Osteocyte (in vitro differentiated cells): ENCODE measurements at regions not wholly inside any gene's neighbourhood (a gene's known extent, or its start where the extent isn't known, plus 50 kb on each side); places are given as distances from the start of the nearest gene placed in this dataset.
A peak's percentile ranks its signal among the peaks of the same experiment; 100 is the strongest.

Experiments used
- DNase-seq: peaks from one replicate; pipeline ENCODE4 v3.0.0; 2021; ENCODE audit warnings: mixed read lengths; ENCODE audit not compliant: unreplicated experiment; ENCODE audit errors: extremely low spot score
- H3K27ac Mint-ChIP-seq: one replicate; pipeline ENCODE4 v1.8.0; 2021; ENCODE audit warnings: mild to moderate bottlenecking, mixed read lengths; ENCODE audit not compliant: unreplicated experiment
- H3K27me3 Mint-ChIP-seq: one replicate; pipeline ENCODE4 v1.8.0; 2021; ENCODE audit warnings: mixed read lengths; ENCODE audit not compliant: unreplicated experiment
- H3K36me3 Mint-ChIP-seq: one replicate; pipeline ENCODE4 v1.8.0; 2021; ENCODE audit warnings: mixed read lengths; ENCODE audit not compliant: unreplicated experiment
- H3K4me1 Mint-ChIP-seq: one replicate; pipeline ENCODE4 v1.8.0; 2021; ENCODE audit warnings: mixed read lengths; ENCODE audit not compliant: unreplicated experiment
- H3K4me3 Mint-ChIP-seq: one replicate; pipeline ENCODE4 v1.8.0; 2021; ENCODE audit warnings: mild to moderate bottlenecking, moderate library complexity, mixed read lengths; ENCODE audit not compliant: unreplicated experiment
- H3K9me3 Mint-ChIP-seq: one replicate; pipeline ENCODE4 v1.8.0; 2021; ENCODE audit warnings: mixed read lengths; ENCODE audit not compliant: unreplicated experiment
- CTCF ChIP-seq: fragments of 200-600 bp; sonication (generic); IDR thresholded peaks from 2 replicates; pipeline ENCODE4 v1.5.0; 2021; ENCODE audit warnings: antibody characterized with exemption, mild to moderate bottlenecking, moderate library complexity

- Mint-ChIP-seq H3K9me3 (no peaks in the 10 kb centered on the region), H3K4me1 (peaks cover 6% of the 10 kb centered on the region), H3K27me3 (no peaks in the 10 kb centered on the region), H3K4me3 (no peak overlapping the region), H3K27ac (no peak overlapping the region), H3K36me3 (no peaks in the 10 kb centered on the region)
- no peak for DNase-seq
- TF ChIP-seq CTCF, result no peak
Observed at GRCh38 chr6:44708208-44708607, 320.7 kb downstream of the CDC5L start.

DNA sequence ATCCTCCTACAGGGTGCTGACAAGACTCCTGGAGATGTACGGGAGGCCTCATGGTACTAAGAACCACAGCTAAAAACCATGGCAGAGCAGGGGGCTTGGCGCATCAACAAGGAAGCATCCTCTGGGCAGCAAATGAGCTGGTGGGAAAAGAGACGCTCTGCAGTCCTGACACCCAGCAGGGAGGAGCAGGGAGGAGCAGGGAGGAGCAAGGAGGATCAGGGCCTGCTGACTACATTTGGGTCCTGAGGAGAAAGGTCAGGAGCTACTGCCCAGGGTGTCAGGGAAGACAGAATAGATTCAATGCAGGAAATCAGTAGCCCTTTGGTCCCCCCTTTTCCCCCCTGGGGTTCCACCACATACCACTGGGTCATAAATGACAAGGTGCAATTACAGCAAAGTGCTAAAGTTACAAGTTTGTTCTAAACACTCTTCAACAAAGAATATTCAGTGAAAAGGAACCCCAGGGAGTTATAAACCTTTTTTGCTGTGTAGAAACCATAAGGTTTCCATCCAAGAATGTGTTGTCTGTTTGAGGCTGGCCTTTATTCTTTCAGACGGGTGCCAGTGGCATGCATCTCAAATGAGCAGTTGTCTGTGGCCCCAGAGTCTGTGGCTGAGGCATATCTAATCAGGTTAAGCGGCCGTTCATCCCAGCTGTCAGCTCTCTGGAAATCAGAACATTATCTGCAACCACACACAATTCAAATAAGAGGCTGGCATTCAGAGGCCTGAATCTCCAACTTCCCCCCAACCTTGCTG, 325.0 kb downstream of the CDC5L start:
- Mint-ChIP-seq H3K27ac (no peak overlapping the region), H3K36me3 (no peaks in the 10 kb centered on the region), H3K4me3 (no peak overlapping the region), H3K9me3 (no peaks in the 10 kb centered on the region), H3K4me1 (peaks cover 24% of the 10 kb centered on the region), H3K27me3 (no peaks in the 10 kb centered on the region)
- no peak for TF ChIP-seq CTCF
- peak; percentile 57 for DNase-seq

- no peak overlapping the region for H3K27ac Mint-ChIP-seq
- H3K9me3 Mint-ChIP-seq, result no peaks in the 10 kb centered on the region
Observed at GRCh38 chr6:44715188-44715587, 327.7 kb downstream of the CDC5L start.

DNA sequence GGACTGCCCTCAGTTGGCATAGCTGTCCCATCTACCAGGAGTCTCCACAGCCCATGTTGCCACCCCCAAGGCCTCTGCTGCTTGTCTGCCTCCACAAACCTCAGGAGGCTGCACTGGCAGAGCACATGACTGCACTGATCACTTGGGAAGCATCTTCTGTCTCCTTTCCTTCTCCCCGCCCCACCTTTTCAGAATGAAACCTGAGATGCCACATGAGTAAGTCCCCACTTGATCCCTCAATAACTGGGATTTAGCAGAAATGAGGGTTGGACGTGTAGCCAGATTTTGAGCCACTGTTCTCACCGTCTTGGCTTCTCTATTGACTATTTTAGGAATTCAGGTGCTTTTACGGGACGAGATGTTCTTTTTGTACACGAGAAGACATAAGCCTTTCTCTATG, 328.4 kb downstream of the CDC5L start:
- no peaks in the 10 kb centered on the region for H3K9me3 Mint-ChIP-seq
- H3K4me1 Mint-ChIP-seq, result peaks cover 21% of the 10 kb centered on the region
- DNase-seq, result no peak
- H3K4me3 Mint-ChIP-seq, result no peak overlapping the region
- H3K36me3 Mint-ChIP-seq, result no peaks in the 10 kb centered on the region
- no peak for TF ChIP-seq CTCF
- no peak overlapping the region for H3K27ac Mint-ChIP-seq
- H3K27me3 Mint-ChIP-seq, result peaks cover 4% of the 10 kb centered on the region

More at GRCh38 chr6:44715188-44715587, 327.7 kb downstream of the CDC5L start:
- H3K36me3 Mint-ChIP-seq, result no peaks in the 10 kb centered on the region
- H3K27me3 Mint-ChIP-seq, result peaks cover 4% of the 10 kb centered on the region
- H3K4me1 Mint-ChIP-seq, result peaks cover 21% of the 10 kb centered on the region
- no peak for TF ChIP-seq CTCF
- no peak for DNase-seq
- no peak overlapping the region for H3K4me3 Mint-ChIP-seq

DNA sequence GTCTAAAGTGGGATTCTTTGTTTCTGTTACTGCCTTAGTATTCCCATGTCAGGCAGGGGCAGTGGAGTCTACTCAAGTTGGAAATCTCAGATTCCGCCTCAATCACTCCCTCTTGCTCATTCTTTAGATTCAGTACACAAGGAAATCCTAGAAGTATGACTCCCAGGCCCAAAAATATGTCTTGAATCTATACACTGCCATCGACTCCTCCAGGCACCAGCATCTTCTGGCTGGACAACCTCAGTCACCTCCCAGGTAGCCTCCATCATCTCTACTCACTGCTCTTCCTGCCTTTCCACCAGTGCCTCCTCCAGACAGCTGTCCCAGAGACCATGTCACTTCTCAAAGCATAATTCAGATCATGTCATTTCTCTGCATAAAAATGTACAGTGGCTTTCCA, 329.9 kb downstream of the CDC5L start:
- H3K27me3 Mint-ChIP-seq, result peaks cover 4% of the 10 kb centered on the region
- H3K27ac Mint-ChIP-seq, result no peak overlapping the region
- no peaks in the 10 kb centered on the region for H3K36me3 Mint-ChIP-seq
- H3K9me3 Mint-ChIP-seq, result no peaks in the 10 kb centered on the region
- no peak for TF ChIP-seq CTCF
- DNase-seq, result no peak
- no peak overlapping the region for H3K4me3 Mint-ChIP-seq
- peaks cover 35% of the 10 kb centered on the region for H3K4me1 Mint-ChIP-seq
